ENCODE measurements at regions not wholly inside any gene's neighbourhood (a gene's known extent, or its start where the extent isn't known, plus 50 kb on each side); places are given as distances from the start of the nearest gene placed in this dataset.
"Not testable (repeated sequence)": the region's sequence is repeated elsewhere in the genome, so short reads cannot be mapped to it uniquely, and the experiment has no call there.

DNA sequence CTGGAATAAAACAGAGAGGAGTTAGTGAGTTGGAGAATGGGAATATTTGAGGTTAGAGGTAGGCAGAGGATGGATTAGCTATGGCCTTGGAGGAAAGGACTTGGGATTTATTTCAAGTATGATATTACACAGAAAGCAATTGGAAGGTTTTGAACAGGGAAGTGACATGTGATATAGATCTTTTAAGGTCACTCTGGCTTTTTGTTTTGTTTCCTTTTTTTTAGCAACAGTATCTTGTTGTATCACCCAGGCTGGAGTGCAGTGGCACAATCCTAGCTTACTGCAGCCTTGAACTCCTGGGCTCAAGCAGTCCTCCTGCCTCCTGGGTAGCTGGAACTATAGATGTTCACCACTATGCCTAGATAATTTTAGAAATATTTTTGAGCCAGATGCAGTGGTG, 190.3 kb downstream of the UTRN start:
- no peak for DNase-seq (ENCODE audit: low read depth, low spot score)

GRCh38 chr6:144476286-144476685, 191.2 kb downstream of the UTRN start:
- no peak for DNase-seq (ENCODE audit: low read depth, low spot score)

GRCh38 chr6:144477396-144477795, 192.3 kb downstream of the UTRN start:
- no peak for DNase-seq (ENCODE audit: low read depth, low spot score)

DNA sequence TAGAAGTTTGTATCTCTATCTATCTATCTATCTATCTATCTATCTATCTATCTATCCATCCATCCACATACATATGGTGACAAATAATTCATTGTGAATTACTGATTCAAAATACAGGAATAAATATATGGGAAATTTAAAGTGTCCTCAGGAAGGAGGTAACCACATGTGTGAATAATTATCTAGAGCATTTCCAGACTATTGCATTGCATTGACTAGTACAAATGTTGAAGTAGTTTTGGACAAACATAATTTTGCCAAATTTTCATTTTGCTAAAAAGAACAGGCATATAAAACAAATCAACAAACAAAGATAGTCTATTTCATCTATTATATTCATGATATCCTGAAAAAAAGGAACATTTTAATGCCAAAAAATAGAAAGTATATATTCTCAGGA, 192.7 kb downstream of the UTRN start:
- no peak for DNase-seq (ENCODE audit: low read depth, low spot score)

DNA sequence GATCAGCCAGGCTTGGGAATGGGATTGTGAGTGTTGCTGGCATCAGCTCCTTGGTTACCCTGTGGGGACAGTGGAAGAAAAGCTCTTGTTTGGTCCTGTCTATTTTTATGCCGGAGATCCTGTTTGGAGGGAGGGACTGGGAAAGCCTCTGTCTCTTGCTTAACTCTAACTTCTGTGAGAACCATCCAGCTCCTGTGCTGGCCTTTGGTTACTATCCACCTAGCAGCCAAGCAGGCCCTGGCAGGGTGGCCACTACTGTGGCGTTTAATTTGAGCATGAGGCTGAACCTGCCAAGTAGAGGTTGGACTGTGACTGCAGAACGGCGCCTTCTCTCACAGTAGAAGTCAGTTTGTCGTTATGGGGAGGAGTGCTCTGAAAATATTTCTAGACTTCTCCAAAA, 193.3 kb downstream of the UTRN start:
- DNase-seq (ENCODE audit: low read depth, low spot score), result no peak

- DNase-seq (ENCODE audit: low read depth, low spot score), result no peak
These were observed 194.9 kb downstream of the UTRN start for GRCh38 chr6:144479991-144480390.

DNA sequence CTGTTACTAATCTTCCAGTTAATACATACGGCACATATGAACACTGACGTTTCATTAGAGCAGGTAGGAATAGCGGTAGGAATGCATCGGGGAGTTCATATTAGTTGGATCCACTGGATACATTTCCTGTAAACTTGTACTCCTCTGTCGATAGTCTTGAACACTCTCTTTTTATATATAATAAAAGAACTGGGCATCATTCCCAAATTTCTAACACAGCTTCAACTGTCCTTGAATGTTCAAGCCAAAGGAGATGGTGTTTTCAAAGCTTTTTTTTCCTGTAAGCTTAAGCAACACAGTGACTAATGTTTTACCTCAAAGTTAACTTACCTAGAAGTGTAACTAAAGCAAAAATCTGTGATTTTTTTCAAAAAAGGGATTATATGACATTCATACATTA, 195.3 kb downstream of the UTRN start:
- no peak for DNase-seq (ENCODE audit: low read depth, low spot score)

DNA sequence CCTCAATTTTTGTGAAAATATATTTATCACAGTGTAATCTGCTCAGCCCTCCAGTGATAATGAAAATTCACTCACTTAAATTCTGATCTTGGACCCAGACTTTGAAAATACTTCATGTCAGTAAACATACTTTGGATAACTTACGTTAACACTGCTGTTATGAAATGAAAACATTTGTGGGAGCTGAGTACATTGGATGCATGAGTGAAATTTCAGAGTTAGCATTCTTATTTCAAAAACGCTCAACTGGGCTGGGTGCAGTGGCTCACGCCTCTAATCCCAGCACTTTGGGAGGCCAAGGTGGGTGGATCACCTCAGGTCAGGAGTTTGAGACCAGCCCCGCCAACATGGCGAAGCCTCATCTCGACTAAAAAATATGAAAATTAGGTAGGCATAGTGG, 196.4 kb downstream of the UTRN start:
- DNase-seq (ENCODE audit: low read depth, low spot score), result no peak

GRCh38 chr6:144482142-144482541, 197.0 kb downstream of the UTRN start:
- DNase-seq (ENCODE audit: low read depth, low spot score), result peak; percentile 35

GRCh38 chr6:144485531-144485930, 200.4 kb downstream of the UTRN start:
- DNase-seq (ENCODE audit: low read depth, low spot score), result no peak

- no peak for DNase-seq (ENCODE audit: low read depth, low spot score)
These were observed 203.5 kb downstream of the UTRN start for GRCh38 chr6:144488590-144488989.

GRCh38 chr6:144493035-144493910, 208.1 kb downstream of the UTRN start:
- no peak for DNase-seq (ENCODE audit: low read depth, low spot score)

- DNase-seq (ENCODE audit: low read depth, low spot score), result not testable (repeated sequence)
These were observed 209.9 kb downstream of the UTRN start for GRCh38 chr6:144495076-144495475.

- DNase-seq (ENCODE audit: low read depth, low spot score), result no peak
These were observed 212.5 kb downstream of the UTRN start for GRCh38 chr6:144497650-144498049.

DNA sequence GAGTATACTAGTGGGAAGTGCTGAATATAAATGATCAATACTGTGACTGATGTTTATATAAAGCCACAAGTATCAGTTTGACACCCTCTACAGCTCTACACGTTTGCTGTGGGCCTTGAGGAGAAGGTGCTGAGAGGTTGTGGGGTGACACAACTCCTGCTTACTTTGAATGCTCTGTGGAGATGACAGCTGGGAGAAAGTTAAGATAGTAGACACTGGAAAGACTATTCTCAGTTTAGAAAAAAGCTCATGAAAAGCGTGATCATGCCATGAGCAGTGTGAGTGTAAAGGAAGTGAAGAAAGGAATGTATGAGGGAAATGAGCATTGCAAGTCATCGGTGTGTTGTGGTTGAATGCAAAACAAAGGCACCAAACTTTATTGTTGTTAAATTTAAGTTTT, 215.8 kb downstream of the UTRN start:
- DNase-seq (ENCODE audit: low read depth, low spot score), result no peak

DNA sequence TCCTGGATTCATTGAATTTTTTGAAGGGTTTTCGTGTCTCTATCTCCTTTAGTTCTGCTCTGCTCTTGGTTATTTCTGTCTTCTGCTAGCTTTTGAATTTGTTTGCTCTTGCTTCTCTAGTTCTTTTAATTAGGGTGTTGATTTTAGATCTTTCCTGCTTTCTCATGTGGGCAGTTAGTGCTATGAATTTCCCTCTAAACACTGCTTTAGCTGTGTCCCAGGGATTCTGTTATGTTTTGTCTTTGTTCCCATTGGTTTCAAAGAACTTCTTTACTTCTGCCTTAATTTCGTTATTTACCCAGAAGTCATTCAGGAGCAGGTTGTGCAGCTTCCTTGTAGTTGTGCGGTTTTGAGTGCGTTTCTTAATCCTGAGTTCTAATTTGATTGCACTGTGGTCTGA, 220.1 kb downstream of the UTRN start:
- DNase-seq (ENCODE audit: low read depth, low spot score), result not testable (repeated sequence)

- DNase-seq (ENCODE audit: low read depth, low spot score), result not testable (repeated sequence)
These were observed 220.9 kb downstream of the UTRN start for GRCh38 chr6:144506051-144506450.

DNA sequence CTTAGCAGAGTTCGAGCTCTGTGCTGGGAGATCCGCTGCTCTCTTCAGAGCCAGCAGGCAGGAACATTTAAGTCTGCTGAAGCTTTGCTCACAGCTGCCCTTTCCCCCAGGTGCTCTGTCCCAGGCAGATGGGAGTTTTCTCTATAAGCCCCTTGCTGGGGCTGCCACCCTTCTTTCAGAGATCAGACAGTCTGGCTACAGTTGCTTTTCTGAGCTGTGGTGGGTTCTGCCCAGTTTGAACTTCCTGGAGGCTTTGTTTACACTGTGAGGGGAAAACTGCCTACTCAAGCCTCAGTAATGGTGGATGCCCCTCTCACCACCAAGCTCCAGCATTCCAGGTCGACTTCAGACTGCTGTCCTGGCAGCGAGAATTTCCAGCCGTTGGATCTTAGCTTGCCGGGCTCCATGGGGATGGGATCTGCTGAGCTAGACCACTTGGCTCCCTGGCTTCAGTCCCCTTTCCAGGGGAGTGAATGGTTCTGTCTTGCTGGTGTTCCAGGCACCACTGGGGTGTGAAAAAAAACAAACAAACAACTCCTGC, 222.7 kb downstream of the UTRN start:
- DNase-seq (ENCODE audit: low read depth, low spot score), result not testable (repeated sequence)

GRCh38 chr6:144510859-144511258, 225.7 kb downstream of the UTRN start:
- DNase-seq (ENCODE audit: low read depth, low spot score), result no peak

DNA sequence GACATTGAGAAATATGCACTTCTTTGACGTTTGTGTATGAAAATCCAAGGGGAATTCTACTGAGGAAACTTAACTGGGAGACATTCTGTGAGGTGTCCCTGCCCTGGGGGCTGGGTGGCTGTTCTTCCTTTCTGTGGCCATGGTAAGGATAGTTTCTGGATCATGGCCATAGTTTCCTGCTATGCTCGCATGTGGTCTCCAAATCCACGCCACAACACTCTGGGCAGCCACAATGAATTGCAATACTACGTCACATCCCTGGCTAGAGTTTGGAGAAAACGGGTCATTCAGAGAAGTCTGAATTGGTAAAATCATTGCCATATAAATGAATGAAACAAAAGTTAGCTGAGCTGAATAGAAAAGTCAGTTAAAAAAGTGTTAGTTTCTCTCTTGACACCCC, 230.6 kb downstream of the UTRN start:
- no peak for DNase-seq (ENCODE audit: low read depth, low spot score)

DNA sequence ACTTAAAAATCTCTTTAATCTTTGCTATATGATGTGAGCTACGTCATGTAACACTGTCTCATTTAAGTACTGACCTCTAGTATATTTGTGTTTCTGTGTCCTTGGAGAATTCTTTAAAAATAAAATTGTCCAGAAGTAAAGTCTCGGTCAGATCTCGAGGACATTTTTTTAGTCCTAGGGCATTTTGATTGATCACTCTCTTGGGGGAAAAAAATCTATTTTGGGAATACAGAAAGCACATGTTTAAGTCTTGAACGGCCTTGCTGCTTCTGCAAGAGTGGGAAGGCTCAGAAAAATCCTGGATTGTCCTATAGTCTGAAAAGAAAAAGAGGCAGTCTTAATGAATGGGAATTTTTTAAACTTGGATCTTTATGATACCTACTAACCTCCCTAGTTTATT, 234.3 kb downstream of the UTRN start:
- no peak for DNase-seq (ENCODE audit: low read depth, low spot score)

DNA sequence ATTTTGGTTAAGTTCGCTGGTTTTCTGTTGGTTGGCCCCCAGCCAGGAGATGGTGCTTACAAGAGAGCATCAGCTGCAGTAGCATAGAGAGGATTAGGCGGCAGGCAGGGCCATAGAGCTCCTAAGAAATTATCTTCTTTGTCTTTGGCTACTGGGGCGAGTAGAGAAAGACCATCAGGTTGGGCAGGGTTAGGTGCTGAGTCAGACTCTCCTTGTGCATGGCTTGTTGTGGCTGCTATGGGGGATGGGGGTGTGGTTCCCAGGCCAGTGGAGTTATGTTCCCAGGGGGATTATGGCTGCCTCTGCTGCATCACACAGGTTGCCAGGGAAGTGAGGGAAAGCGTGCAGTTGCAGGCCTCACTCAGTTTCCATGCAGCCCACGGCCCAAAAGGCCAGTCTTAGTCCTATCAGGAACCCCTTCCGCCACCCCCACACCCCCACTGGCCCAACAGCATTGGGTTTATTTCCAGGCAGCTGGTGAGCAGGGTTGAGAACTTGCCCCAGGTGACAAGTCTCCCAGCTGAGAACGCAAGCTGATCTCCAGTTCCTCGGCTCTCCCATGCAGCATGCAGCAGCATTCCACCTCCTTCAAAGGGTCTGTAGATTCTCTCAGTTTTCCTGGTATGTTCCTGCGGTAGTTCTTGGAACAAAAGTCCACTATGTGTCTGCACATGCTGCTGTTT, 243.7 kb downstream of the UTRN start:
- no peak for DNase-seq (ENCODE audit: low read depth, low spot score)

GRCh38 chr6:144530118-144530517, 245.0 kb downstream of the UTRN start:
- DNase-seq (ENCODE audit: low read depth, low spot score), result no peak
